SK-N-SH (cell line): ENCODE measurements at regions not wholly inside any gene's neighbourhood (a gene's known extent, or its start where the extent isn't known, plus 50 kb on each side); places are given as distances from the start of the nearest gene placed in this dataset.

Source experiments
- CTCF ChIA-PET: fragments of 300-600, 350-600 bp; formaldehyde crosslinking; extraction: SDS; loops from one replicate; lab custom pipeline; 2021; lab: Yijun Ruan, JAX
- POLR2A ChIA-PET: fragments of 350-600 bp; sonication (Branson Sonifier 250); formaldehyde crosslinking; extraction: SDS; loops from one replicate; lab custom pipeline; 2020; ENCODE audit warnings: antibody characterized with exemption, inconsistent platforms; lab: Yijun Ruan, JAX
- DNase-seq: peaks from one replicate; pipeline ENCODE4 v3.0.0; 2012
- H2AFZ ChIP-seq: fragments of 200-600 bp; sonication (generic); 2 replicates; pipeline ENCODE4 v1.8.1; 2016; ENCODE audit warnings: antibody characterized with exemption, mild to moderate bottlenecking, low read depth
- H3F3A ChIP-seq: fragments of 200-600 bp; sonication (generic); replicated peaks from 2 replicates; pipeline ENCODE3; 2016; ENCODE audit warnings: antibody characterized with exemption, mild to moderate bottlenecking; ENCODE audit not compliant: insufficient read depth
- H3K27ac ChIP-seq, 2 experiments: fragments of 200-500 bp in 1 of 2; fragments of 200-600 bp in 1 of 2; sonication (Bioruptor generic) in 1 of 2; sonication (generic), shearing (Covaris generic) in 1 of 2; 2 replicates each; pipeline versions ENCODE4 v1.5.1 to v1.6.1; 2014 to 2016; ENCODE audit warnings: low read depth in 2 of 2, inconsistent platforms in 1 of 2, low read length in 1 of 2, mild to moderate bottlenecking in 1 of 2, mixed read lengths in 1 of 2
- H3K27me3 ChIP-seq: fragments of 200-600 bp; sonication (generic), shearing (Covaris generic); 2 replicates; pipeline ENCODE4 v1.6.1; 2016; ENCODE audit warnings: mixed run types; ENCODE audit not compliant: insufficient read depth
- H3K36me3 ChIP-seq, 2 experiments: fragments of 200-500 bp in 1 of 2; fragments of 200-600 bp in 1 of 2; sonication (Bioruptor generic) in 1 of 2; sonication (generic) in 1 of 2; replicated peaks in 1 of 2; 2 replicates each; pipeline versions ENCODE3 to v1.5.1; 2014 to 2016; ENCODE audit warnings: low read length in 1 of 2, mild to moderate bottlenecking in 1 of 2; ENCODE audit not compliant: insufficient read depth in 2 of 2, control insufficient read depth in 1 of 2
- H3K4me1 ChIP-seq, 2 experiments: fragments of 200-500 bp in 1 of 2; fragments of 200-600 bp in 1 of 2; sonication (Bioruptor generic) in 1 of 2; sonication (generic), shearing (Covaris generic) in 1 of 2; 2 replicates each; pipeline versions ENCODE4 v1.5.1 to v1.6.1; 2014 to 2016; ENCODE audit warnings: low read depth in 1 of 2, low read length in 1 of 2, mixed run types in 1 of 2; ENCODE audit not compliant: insufficient read depth in 2 of 2, control insufficient read depth in 1 of 2
- H3K4me2 ChIP-seq: fragments of 200-600 bp; sonication (generic), shearing (Covaris generic); 2 replicates; pipeline ENCODE4 v1.6.1; 2017; ENCODE audit warnings: mixed run types
- H3K4me3 ChIP-seq, 2 experiments: fragments of 200-500 bp in 1 of 2; fragments of 200-600 bp in 1 of 2; sonication (Bioruptor generic) in 1 of 2; sonication (generic), shearing (Covaris generic) in 1 of 2; 2 replicates each; pipeline versions ENCODE4 v1.5.1 to v1.8.1; 2014 to 2016; ENCODE audit warnings: low read depth in 2 of 2, inconsistent platforms in 1 of 2, low read length in 1 of 2, mild to moderate bottlenecking in 1 of 2, mixed read lengths in 1 of 2, moderate library complexity in 1 of 2
- H3K79me2 ChIP-seq: fragments of 200-600 bp; sonication (generic); 2 replicates; pipeline ENCODE4 v1.8.1; 2017; ENCODE audit warnings: mild to moderate bottlenecking; ENCODE audit not compliant: insufficient read depth
- H3K9ac ChIP-seq: fragments of 200-600 bp; sonication (generic); 2 replicates; pipeline ENCODE4 v1.6.1; 2017; ENCODE audit warnings: mixed run types
- H3K9me2 ChIP-seq: fragments of 200-600 bp; sonication (generic); 2 replicates; pipeline ENCODE4 v1.6.1; 2017; ENCODE audit warnings: mixed run types
- H3K9me3 ChIP-seq: fragments of 200-600 bp; sonication (generic); 2 replicates; pipeline ENCODE4 v1.6.1; 2017; ENCODE audit warnings: mixed run types, mild to moderate bottlenecking, moderate library complexity
- H4K20me1 ChIP-seq: fragments of 200-600 bp; sonication (generic); 2 replicates; pipeline ENCODE4 v1.6.1; 2017; ENCODE audit warnings: mild to moderate bottlenecking, mixed run types; ENCODE audit not compliant: insufficient read depth
- FOSL2 ChIP-seq: IDR thresholded peaks from 2 replicates; pipeline ENCODE4 v1.4.0; 2012; ENCODE audit warnings: low read depth, mild to moderate bottlenecking, moderate library complexity, borderline replicate concordance
- JUND ChIP-seq: IDR thresholded peaks from 2 replicates; pipeline ENCODE4 v1.4.0; 2012
- MAX ChIP-seq: IDR thresholded peaks from 2 replicates; pipeline ENCODE4 v1.4.0; 2012; ENCODE audit warnings: low read depth
- MEF2A ChIP-seq: IDR thresholded peaks from 2 replicates; pipeline ENCODE4 v1.4.0; 2012; ENCODE audit warnings: low read depth, borderline replicate concordance
- NRF1 ChIP-seq: IDR thresholded peaks from 2 replicates; pipeline ENCODE4 v1.6.1; 2012; ENCODE audit warnings: low read depth, mild to moderate bottlenecking, low read length
- RAD21 ChIP-seq: IDR thresholded peaks from 2 replicates; pipeline ENCODE4 v1.6.1; 2012; ENCODE audit warnings: mild to moderate bottlenecking, low read length
- REST ChIP-seq: IDR thresholded peaks from 2 replicates; pipeline ENCODE4 v1.6.1; 2012; ENCODE audit warnings: mild to moderate bottlenecking, low read depth, low read length, moderate library complexity
- RFX5 ChIP-seq: IDR thresholded peaks from 2 replicates; pipeline ENCODE4 v1.6.1; 2012; ENCODE audit warnings: mild to moderate bottlenecking, improper control_type of control experiment, low read length
- SIN3A ChIP-seq: IDR thresholded peaks from 2 replicates; pipeline ENCODE4 v1.6.1; 2012; ENCODE audit warnings: low read depth, mild to moderate bottlenecking, low read length, moderate library complexity, borderline replicate concordance
- TCF12 ChIP-seq: IDR thresholded peaks from 2 replicates; pipeline ENCODE4 v1.4.0; 2012
- USF1 ChIP-seq: IDR thresholded peaks from 2 replicates; pipeline ENCODE4 v1.4.0; 2012; ENCODE audit warnings: low read depth, borderline replicate concordance
- YY1 ChIP-seq: IDR thresholded peaks from 2 replicates; pipeline ENCODE4 v1.4.0; 2012; ENCODE audit warnings: low read depth, mild to moderate bottlenecking
- ZBTB33 ChIP-seq: IDR thresholded peaks from 2 replicates; pipeline ENCODE4 v1.4.0; 2012; ENCODE audit warnings: low read depth, borderline replicate concordance
- WGBS: methylation state at CpG from one replicate; pipeline ENCODE4 v1.1.6; 2017; ENCODE audit warnings: low lambda C conversion rate; 5-methylcytosine and 5-hydroxymethylcytosine counted together
- TF ChIP-seq, protein P1 (sequence below): fragments of 150-350 bp; IDR thresholded peaks from 2 replicates; pipeline ENCODE4 v1.6.1; 2016; ENCODE audit warnings: mild to moderate bottlenecking, low read depth, low read length
- TF ChIP-seq, protein P2 (sequence below): fragments of 150-350 bp; IDR thresholded peaks from 2 replicates; pipeline ENCODE4 v1.6.1; 2017; ENCODE audit warnings: antibody characterized with exemption, low read length, low read depth, borderline replicate concordance

GRCh38 chr4:30005995-30006394 is 714.2 kb upstream of the PCDH7 start:
- POLR2A ChIA-PET, result no interaction called here
- H3K4me2 ChIP-seq, result no peak overlapping the region
- 0% methylated on average over 4 of the region's 4 CpGs for WGBS
- H4K20me1 ChIP-seq, result no peaks in the 10 kb centered on the region
- no peak overlapping the region for H3K9ac ChIP-seq
- CTCF ChIA-PET, result no interaction called here
- DNase-seq, result no peak
- no peaks in the 10 kb centered on the region for H3K27me3 ChIP-seq
- H3K4me3 ChIP-seq, result no peak overlapping the region
- no peaks in the 10 kb centered on the region for H3K4me1 ChIP-seq
- TF ChIP-seq NRF1 (no peak), FOSL2 (no peak), JUND (no peak), MAX (no peak), YY1 (no peak), USF1 (no peak), SIN3A (no peak)
- TF ChIP-seq, protein P1, sequence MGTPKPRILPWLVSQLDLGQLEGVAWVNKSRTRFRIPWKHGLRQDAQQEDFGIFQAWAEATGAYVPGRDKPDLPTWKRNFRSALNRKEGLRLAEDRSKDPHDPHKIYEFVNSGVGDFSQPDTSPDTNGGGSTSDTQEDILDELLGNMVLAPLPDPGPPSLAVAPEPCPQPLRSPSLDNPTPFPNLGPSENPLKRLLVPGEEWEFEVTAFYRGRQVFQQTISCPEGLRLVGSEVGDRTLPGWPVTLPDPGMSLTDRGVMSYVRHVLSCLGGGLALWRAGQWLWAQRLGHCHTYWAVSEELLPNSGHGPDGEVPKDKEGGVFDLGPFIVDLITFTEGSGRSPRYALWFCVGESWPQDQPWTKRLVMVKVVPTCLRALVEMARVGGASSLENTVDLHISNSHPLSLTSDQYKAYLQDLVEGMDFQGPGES, result no peak
- no peaks in the 10 kb centered on the region for H3K79me2 ChIP-seq
- no peaks in the 10 kb centered on the region for H3K9me3 ChIP-seq
- H3K27ac ChIP-seq, result no peak overlapping the region
- no peaks in the 10 kb centered on the region for H3K9me2 ChIP-seq
- no peaks in the 10 kb centered on the region for H3F3A ChIP-seq
- H2AFZ ChIP-seq, result no peak overlapping the region
- no peaks in the 10 kb centered on the region for H3K36me3 ChIP-seq

GRCh38 chr4:30024526-30024925 is 695.6 kb upstream of the PCDH7 start:
- WGBS, result 1% methylated on average over 2 of the region's 2 CpGs
- Histone ChIP-seq H3K27me3 (no peaks in the 10 kb centered on the region), H3K4me2 (no peak overlapping the region), H3K9me2 (no peaks in the 10 kb centered on the region), H2AFZ (no peak overlapping the region), H3F3A (no peaks in the 10 kb centered on the region), H3K27ac (no peak overlapping the region), H3K79me2 (no peaks in the 10 kb centered on the region), H3K9me3 (no peaks in the 10 kb centered on the region), H3K4me3 (no peak overlapping the region), H4K20me1 (no peaks in the 10 kb centered on the region), H3K9ac (no peak overlapping the region), H3K4me1 (no peaks in the 10 kb centered on the region), H3K36me3 (no peaks in the 10 kb centered on the region)
- ChIA-PET POLR2A (no interaction called here), CTCF (no interaction called here)
- DNase-seq, result no peak
- TF ChIP-seq TCF12 (no peak), YY1 (no peak), MEF2A (no peak), REST (no peak), RFX5 (no peak), RAD21 (no peak), ZBTB33 (no peak), SIN3A (no peak)
- TF ChIP-seq, protein P2, sequence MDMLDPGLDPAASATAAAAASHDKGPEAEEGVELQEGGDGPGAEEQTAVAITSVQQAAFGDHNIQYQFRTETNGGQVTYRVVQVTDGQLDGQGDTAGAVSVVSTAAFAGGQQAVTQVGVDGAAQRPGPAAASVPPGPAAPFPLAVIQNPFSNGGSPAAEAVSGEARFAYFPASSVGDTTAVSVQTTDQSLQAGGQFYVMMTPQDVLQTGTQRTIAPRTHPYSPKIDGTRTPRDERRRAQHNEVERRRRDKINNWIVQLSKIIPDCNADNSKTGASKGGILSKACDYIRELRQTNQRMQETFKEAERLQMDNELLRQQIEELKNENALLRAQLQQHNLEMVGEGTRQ, result no peak
- TF ChIP-seq, protein P1, result no peak
